ENCODE measurements at regions not wholly inside any gene's neighbourhood (a gene's known extent, or its start where the extent isn't known, plus 50 kb on each side); places are given as distances from the start of the nearest gene placed in this dataset.

- TF ChIP-seq TAF1 (IDR thresholded peaks at IDR 0.05; ENCODE audit: low read depth, low read length): no peak
- TF ChIP-seq POLR2A (IDR thresholded peaks at IDR 0.05; ENCODE audit: low read depth, low read length): no peak
Observed at GRCh38 chr3:193052354-193053045, 134.8 kb upstream of the MB21D2 start.
